A673 (cell line): ENCODE measurements at regions not wholly inside any gene's neighbourhood (a gene's known extent, or its start where the extent isn't known, plus 50 kb on each side); places are given as distances from the start of the nearest gene placed in this dataset.

Source experiments
- BruUV-seq: library from RNA; stranded (reverse); fragments of 400-500 nt; replicated peaks from 2 replicates; lab custom pipeline; 2021; lab: Mats Ljungman, UMichigan
- CTCF ChIA-PET: fragments of 300-600 bp; sonication (Branson Sonifier 250); formaldehyde crosslinking; loops from one replicate; lab custom pipeline; 2022; ENCODE audit warnings: antibody characterized with exemption; lab: Charles Lee
- POLR2A ChIA-PET: fragments of 300-600 bp; sonication (Branson Sonifier 250); formaldehyde crosslinking; loops from one replicate; lab custom pipeline; 2022; ENCODE audit warnings: antibody characterized with exemption; ENCODE audit not compliant: low non-redundant PET; lab: Charles Lee
- DNase-seq: peaks from one replicate; pipeline ENCODE4 v3.0.0-alpha.2; 2015; ENCODE audit warnings: low spot score
- H3K27ac ChIP-seq: fragments of 200-600 bp; sonication (generic); 2 replicates; pipeline ENCODE4 v1.5.1; 2016; ENCODE audit warnings: mixed run types, low read depth, mild to moderate bottlenecking, mixed read lengths, antibody characterized with exemption, low read length; ENCODE audit not compliant: poor library complexity, severe bottlenecking
- H3K27me3 ChIP-seq: fragments of 200-600 bp; sonication (generic); replicated peaks from 2 replicates; pipeline ENCODE4 v1.6.1; 2017; ENCODE audit warnings: mixed run types, low read depth, mild to moderate bottlenecking, mixed read lengths, antibody characterized with exemption, low read length; ENCODE audit not compliant: insufficient read depth, poor library complexity
- H3K36me3 ChIP-seq: fragments of 200-600 bp; sonication (generic); 2 replicates; pipeline ENCODE4 v1.6.1; 2016; ENCODE audit warnings: mixed run types, mild to moderate bottlenecking, mixed read lengths, antibody characterized with exemption, low read length; ENCODE audit not compliant: insufficient read depth, poor library complexity, severe bottlenecking
- H3K4me1 ChIP-seq: fragments of 200-600 bp; sonication (generic); 2 replicates; pipeline ENCODE4 v1.6.1; 2017; ENCODE audit warnings: mixed run types, mild to moderate bottlenecking, mixed read lengths, antibody characterized with exemption, low read length; ENCODE audit not compliant: insufficient read depth, poor library complexity, severe bottlenecking
- H3K4me3 ChIP-seq: fragments of 200-600 bp; sonication (generic); 2 replicates; pipeline ENCODE4 v1.5.1; 2016; ENCODE audit warnings: low read depth, mixed run types, mild to moderate bottlenecking, mixed read lengths, low read length; ENCODE audit not compliant: poor library complexity, severe bottlenecking
- H3K9me3 ChIP-seq: fragments of 200-600 bp; sonication (generic); 2 replicates; pipeline ENCODE4 v1.6.1; 2016; ENCODE audit warnings: mixed run types, low read depth, mild to moderate bottlenecking, mixed read lengths, antibody characterized with exemption, low read length; ENCODE audit not compliant: poor library complexity, severe bottlenecking
- CTCF ChIP-seq: fragments of 300-800, 200-600 bp; sonication (generic); conservative IDR thresholded peaks from 2 replicates; pipeline ENCODE4 v1.5.1; 2017; ENCODE audit warnings: low read depth, mild to moderate bottlenecking, antibody characterized with exemption, low read length, moderate library complexity, mixed read lengths
- EZH2 ChIP-seq: fragments of 200-600 bp; sonication (generic); IDR thresholded peaks from 2 replicates; pipeline ENCODE4 v1.6.1; 2017; ENCODE audit warnings: borderline replicate concordance, low read depth, mild to moderate bottlenecking, mixed read lengths, antibody characterized with exemption, low read length; ENCODE audit not compliant: poor library complexity, severe bottlenecking
- intact Hi-C: fragments of 100-400 bp; cut with micrococcal nuclease; formaldehyde crosslinking; loops from one replicate; pipeline ENCODE4 v1.10.0; 2022; ENCODE audit not compliant: unreplicated experiment

- no peaks in the 10 kb centered on the region for H3K36me3 ChIP-seq
- H3K27me3 ChIP-seq, result no peaks in the 10 kb centered on the region
- no peak overlapping the region for H3K27ac ChIP-seq
- BruUV-seq, result no TSS peak
- TF ChIP-seq CTCF (no peak), EZH2 (no peak)
- intact Hi-C loops, result no loop called here
- ChIA-PET POLR2A (interaction anchor here (0.6 kb wide), 1 partner anchor 724 kb away, joined by 3 read pairs; no protein-coding TSS in a partner anchor), CTCF (no interaction called here)
- no peak overlapping the region for H3K4me3 ChIP-seq
- H3K4me1 ChIP-seq, result no peaks in the 10 kb centered on the region
- H3K9me3 ChIP-seq, result no peaks in the 10 kb centered on the region
- no peak for DNase-seq
These were observed 108.6 kb upstream of the CDH6 start for GRCh38 chr5:31084871-31085270.

DNA sequence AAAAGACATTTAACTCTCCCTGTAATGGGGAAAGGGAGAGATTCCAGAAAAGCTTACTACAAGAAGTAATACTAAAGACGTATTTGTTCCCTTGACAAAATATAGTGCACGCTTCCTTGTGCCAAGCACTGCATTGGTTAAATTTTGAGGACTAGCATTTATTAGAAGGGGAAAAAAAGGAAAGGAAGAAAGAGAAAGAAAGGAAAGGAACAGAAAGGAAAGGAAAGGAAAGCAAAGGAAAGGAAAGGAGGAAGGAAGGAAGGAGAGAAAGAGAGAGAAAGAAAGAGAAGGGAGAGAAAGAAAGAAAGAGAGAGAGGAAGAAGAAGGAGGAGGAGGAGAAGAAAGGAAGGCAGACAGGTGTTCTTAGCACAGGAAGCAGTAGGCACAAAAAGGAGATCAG lies 110.1 kb upstream of the CDH6 start:
- no TSS peak for BruUV-seq
- Histone ChIP-seq H3K4me1 (no peaks in the 10 kb centered on the region), H3K36me3 (no peaks in the 10 kb centered on the region), H3K9me3 (no peaks in the 10 kb centered on the region), H3K27ac (no peak overlapping the region), H3K27me3 (no peaks in the 10 kb centered on the region), H3K4me3 (no peak overlapping the region)
- intact Hi-C loops, result no loop called here
- TF ChIP-seq CTCF, result no peak
- TF ChIP-seq EZH2, result no peak
- POLR2A ChIA-PET, result no interaction called here
- DNase-seq, result no peak
- CTCF ChIA-PET, result no interaction called here

DNA sequence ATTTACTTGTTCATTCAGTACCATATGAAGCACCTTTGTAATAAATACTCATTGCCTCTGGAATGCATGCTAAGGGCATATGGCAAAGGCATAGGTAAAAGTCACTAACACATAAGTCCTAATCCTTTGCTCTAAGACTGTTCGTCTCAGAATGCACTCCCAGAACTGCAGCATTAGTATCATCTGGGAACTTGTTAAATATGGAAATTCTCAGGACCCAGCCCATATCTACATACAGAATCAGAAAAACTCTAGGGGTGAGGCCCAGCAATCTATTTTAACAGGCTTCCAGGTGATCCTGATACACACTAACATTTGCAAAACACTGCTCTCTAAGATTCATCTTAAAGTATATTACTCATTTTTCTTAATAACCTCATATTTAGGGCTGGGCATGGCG lies 113.8 kb upstream of the CDH6 start:
- no peaks in the 10 kb centered on the region for H3K36me3 ChIP-seq
- H3K9me3 ChIP-seq, result no peaks in the 10 kb centered on the region
- CTCF ChIA-PET, result no interaction called here
- intact Hi-C loops, result no loop called here
- H3K4me3 ChIP-seq, result no peak overlapping the region
- no TSS peak for BruUV-seq
- no peak for DNase-seq
- no peak overlapping the region for H3K27ac ChIP-seq
- no peak for TF ChIP-seq CTCF
- TF ChIP-seq EZH2, result no peak
- no peaks in the 10 kb centered on the region for H3K27me3 ChIP-seq
- POLR2A ChIA-PET, result no interaction called here
- no peaks in the 10 kb centered on the region for H3K4me1 ChIP-seq
